Spleen (tissue), 7 donors: ENCODE measurements at regions not wholly inside any gene's neighbourhood (a gene's known extent, or its start where the extent isn't known, plus 50 kb on each side); places are given as distances from the start of the nearest gene placed in this dataset.

ENCODE experiments used
- POLR2A ChIP-seq, 3 donors: fragments of 450-650 bp; IDR thresholded peaks; one replicate each; pipeline ENCODE4 v1.5.1; 2017; ENCODE audit warnings: antibody characterized with exemption in 3 of 3, mild to moderate bottlenecking in 1 of 3
- TF ChIP-seq, protein P1 (sequence below), 11 experiments: fragments of 200-600 bp in 7 of 11; fragments of 450-650 bp in 4 of 11; sonication (generic) in 4 of 11; IDR thresholded peaks in 8 of 11; conservative IDR thresholded peaks in 3 of 11; 1 replicate in 7 of 11; 2 replicates in 4 of 11; pipeline versions ENCODE4 v1.4.0 to v1.8.0; 2016 to 2021; ENCODE audit warnings: antibody characterized with exemption in 11 of 11, inconsistent platforms in 4 of 11, mild to moderate bottlenecking in 1 of 11
- donor health status: DM: no; HTN: no; CAD: no; lungs with moderate emphysema.
- donor health status: DM: no; HTN: no; CAD: no.
- donor health status: DM: no; HTN: no; CAD: no.

DNA sequence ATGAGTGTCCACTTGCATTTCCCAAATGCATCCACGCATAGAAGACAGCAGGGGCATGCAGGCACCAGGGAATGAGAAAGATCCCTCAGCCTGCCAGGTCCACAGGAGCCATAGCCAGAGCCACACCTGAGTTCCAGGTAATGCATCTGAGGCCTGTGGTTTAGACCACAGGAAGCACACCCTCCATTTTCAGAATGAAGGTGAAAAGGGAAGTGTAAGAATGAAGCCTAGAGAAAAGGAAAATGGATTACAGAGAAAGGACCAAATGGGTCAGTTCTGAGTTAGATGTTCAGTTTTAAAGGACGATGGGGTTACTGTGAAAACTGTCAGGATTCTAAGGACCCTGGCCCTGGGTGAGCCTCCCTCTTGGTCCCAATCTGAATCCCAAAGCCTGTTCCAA lies 1283.2 kb downstream of the TMEM121 start:
- TF ChIP-seq, protein P1, sequence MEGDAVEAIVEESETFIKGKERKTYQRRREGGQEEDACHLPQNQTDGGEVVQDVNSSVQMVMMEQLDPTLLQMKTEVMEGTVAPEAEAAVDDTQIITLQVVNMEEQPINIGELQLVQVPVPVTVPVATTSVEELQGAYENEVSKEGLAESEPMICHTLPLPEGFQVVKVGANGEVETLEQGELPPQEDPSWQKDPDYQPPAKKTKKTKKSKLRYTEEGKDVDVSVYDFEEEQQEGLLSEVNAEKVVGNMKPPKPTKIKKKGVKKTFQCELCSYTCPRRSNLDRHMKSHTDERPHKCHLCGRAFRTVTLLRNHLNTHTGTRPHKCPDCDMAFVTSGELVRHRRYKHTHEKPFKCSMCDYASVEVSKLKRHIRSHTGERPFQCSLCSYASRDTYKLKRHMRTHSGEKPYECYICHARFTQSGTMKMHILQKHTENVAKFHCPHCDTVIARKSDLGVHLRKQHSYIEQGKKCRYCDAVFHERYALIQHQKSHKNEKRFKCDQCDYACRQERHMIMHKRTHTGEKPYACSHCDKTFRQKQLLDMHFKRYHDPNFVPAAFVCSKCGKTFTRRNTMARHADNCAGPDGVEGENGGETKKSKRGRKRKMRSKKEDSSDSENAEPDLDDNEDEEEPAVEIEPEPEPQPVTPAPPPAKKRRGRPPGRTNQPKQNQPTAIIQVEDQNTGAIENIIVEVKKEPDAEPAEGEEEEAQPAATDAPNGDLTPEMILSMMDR (IDR thresholded peaks at IDR 0.05 in 8 of 11, conservative IDR thresholded peaks at IDR 0.05 in 3 of 11) = no peak
- TF ChIP-seq POLR2A (IDR thresholded peaks at IDR 0.05) = no peak
